Activated CD8-positive, alpha-beta memory T cell treated with anti-CD3 and anti-CD28 coated beads for 1 hour (primary cell): ENCODE measurements at regions not wholly inside any gene's neighbourhood (a gene's known extent, or its start where the extent isn't known, plus 50 kb on each side); places are given as distances from the start of the nearest gene placed in this dataset.

Experiments
- DNase-seq, 2 donors: peaks; one replicate each; pipeline ENCODE4 v3.0.0-alpha.2; 2020; ENCODE audit warnings: low read depth in 1 of 2; ENCODE audit errors: extremely low read depth in 1 of 2

DNA sequence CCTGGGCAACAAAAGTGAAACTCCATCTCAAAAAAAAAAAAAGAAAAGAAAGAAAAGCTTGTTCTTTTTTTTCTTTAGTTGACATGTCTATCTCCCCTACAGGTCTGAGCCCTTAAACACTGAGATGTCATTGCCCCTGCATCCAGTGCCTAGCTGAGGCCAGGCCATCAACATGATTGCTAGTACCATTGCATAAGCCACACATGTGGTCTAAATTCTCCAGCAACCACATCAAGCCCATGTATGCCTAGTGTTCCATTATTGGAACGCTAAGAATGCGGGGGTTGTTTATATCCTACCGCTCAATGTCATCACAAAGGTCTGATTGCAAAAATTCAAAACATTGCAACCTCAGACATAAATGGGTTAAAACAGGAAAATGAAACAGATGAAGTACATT is 62.7 kb downstream of the NPTX2 start:
- DNase-seq = no peak

DNA sequence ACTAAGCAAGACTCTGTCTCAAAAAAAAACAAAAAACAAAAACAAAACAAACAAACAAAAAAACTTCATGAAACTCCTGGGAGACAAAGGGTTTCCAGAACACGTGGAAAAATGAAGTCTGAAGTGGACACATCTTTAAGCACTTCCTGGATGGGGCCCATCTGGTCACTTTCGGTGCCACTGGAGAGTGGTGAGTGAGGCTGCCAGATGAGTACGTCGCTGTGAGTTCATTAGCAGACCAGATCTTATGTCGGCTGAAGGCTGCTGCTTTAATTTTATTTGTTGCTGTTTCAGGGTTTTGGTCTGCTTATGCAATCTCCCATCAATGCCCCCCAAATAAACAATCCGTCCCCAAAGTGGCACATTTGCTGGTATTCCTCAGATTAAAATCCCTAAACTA is 64.4 kb downstream of the NPTX2 start:
- DNase-seq = no peak

DNA sequence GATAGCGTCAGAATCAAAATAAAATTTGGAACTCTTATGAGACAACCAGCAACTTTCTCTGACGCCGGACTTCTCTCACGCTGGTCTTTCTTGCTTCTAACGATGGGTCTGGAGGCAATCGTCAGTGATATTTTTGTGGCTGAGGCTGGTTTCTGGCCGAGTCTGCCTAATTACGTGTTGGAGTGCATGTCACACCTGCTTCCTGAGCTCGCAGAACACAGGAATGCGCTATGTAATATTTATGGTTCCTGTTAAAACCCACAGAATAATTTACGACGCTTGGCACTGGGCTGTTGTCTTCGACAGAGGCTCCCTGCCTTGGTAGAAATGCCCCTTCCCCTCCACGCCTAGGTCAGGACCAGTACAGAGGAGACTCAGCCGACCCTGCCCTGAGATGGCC is 64.9 kb downstream of the NPTX2 start:
- DNase-seq = no peak

DNA sequence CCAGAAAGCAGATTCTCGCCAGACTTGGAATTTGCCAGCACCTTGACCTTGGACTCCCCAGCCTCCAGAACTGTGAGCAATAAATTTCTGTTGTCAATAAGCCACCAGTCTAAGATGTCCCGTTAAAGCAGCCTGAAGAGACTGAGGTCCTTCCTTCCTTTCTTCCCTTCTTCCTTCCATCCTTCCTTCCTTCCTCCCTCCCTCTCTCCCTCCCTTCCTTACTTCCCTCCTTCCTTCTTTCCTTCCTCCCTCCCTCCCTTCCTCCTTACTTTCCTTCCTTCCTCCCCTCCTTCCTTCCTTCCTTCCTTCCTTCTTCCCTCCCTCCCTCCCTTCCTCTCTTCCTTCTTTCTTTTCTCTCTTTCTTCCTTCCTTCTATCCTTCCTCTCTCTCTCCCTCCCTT is 66.4 kb downstream of the NPTX2 start:
- DNase-seq = no peak

DNA sequence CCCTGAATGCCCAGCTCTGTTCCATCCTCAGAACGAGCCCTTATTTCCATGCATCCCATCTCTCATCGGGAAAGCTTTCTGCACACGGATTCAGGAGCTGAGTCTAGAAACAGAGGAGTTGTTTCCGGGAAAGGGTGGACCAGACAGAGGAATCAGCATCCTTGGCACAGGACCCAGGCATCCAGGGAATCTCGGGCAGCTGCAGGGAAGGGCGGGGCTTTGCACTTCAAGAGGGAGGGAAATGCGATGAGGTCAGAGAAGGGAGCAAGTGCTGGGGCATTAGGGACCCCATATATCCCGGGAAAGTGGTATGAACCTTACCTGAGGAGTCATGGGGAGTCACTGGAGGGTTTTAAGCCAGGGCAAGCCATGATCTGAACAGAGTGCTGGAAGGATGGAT is 68.5 kb downstream of the NPTX2 start:
- no peak for DNase-seq

DNA sequence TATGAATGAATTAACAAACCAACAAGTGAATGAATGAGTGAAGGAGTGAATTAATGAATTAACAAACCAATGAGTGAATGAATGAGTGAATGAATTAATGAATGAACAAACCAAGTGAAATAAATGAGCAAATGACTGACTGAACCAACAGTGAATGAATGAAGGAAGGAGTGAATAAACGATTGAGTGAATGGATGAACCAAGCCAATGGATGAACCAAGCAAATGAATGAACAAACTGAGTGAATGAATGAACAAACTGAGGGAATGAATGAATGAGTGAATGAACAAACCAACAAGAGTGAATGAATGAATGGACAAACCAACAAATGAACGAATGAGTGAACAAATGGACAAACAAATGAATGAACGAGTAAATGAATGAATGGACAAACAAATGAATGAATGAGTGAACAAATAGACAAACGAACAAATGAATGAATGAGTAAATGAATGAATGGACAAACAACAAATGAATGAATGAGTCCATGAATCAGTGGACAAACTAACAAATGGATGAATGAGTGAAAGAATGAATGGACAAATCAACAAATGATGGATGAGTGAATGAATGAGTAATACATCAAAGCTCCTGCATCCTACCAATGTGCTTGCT is 69.5 kb downstream of the NPTX2 start:
- no peak for DNase-seq

DNA sequence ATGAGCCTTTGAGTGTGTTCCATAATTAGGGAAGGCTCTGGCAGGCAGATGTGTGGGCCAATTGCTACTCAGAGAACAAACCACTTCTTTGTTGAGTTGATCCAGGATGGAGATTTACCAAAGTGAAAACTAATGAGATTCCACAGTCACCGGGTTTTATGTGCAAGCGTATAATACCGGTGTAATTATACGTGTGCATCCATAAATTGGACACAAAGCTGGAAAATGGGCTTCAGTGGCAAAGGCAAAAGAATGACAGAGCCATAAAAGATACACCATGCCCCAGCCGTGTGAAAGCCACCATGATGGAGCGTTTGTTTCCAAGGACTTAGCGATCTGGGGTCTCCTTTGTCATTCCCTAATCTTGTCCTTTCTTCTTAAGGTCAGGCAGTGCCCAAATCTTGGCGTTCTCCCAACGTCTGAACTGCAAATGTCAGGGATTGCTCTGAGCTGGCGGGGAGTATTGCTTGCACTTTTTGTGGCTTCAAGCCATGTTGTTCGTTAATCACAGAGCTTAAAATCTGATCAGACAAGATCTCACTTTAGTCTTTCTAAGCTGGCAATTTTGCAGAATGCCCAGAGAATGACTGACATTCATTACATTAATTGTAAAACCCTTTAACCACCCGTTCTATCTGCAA is 70.1 kb downstream of the NPTX2 start:
- DNase-seq = no peak

DNA sequence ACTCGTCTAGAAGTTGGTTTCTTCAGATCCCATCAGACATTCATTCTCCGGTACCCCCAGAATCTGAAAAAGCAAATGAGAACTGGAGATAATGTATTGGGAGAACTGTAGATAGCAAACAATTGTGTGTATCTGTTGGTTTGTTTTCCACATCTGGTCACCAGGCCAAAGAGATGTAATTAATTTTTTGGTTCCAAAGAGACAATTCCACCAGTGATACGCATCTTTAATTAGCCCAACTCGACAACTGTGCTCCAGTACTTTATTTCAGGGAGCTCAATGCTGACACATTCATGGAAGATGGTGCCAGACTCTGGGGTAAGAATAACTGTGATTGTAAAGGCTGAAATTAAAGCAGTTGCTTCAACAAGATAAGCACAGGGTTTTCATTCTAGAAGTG is 74.5 kb downstream of the NPTX2 start:
- DNase-seq = no peak

DNA sequence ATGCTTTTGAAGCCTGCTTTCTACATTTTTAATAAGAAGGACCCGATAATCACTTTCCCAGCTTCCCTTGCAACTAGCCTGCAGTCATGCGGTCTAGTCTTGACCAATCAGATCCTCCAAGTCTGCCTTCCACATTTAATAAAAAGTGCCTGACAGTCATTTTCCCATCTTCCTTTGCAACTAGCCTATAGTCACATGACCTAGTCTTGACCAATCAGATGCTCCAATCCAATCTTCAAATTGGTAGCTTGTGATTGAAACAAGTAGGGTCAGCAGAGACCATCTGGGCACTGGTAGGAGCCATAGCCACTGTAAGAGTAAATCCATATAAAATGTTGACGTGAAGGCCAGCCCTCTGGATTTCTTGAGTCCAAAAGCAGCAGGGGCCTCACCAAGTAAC is 80.0 kb downstream of the NPTX2 start:
- DNase-seq = no peak

DNA sequence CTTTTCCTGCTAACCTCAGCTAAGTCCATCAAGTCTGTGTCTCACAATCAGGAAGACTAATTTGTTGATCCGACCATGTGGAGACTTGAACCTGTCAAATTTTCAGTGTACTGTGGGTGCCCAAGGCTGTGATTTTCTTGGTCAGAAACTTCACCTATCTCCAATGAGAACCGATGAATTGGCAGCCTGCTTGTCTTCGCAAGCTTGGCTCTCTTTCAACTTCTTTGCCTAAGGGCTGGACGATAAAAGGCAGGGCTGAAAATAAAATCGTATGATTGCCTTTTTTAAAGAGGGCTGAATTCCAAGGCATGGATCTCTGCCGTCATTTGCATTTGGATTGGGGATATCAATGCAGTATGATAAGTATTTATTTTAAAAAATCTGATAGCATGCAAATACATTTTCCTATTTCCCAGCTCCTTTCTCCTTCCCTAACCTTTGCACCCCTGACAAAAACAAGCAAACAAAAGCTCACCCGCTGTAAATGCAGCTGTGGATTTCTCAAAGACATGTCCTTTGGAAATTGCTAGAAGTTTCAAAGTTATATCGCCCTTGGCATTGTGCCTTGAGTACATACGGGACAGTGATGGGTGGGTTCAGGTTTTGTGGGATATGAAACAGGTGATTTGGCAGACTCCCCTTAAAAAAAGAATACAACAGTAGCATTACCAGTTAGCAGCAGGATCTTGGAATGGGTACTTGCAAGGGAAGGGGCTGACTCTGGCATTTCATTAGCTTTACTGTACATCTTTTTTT is 80.6 kb downstream of the NPTX2 start:
- DNase-seq = no peak

DNA sequence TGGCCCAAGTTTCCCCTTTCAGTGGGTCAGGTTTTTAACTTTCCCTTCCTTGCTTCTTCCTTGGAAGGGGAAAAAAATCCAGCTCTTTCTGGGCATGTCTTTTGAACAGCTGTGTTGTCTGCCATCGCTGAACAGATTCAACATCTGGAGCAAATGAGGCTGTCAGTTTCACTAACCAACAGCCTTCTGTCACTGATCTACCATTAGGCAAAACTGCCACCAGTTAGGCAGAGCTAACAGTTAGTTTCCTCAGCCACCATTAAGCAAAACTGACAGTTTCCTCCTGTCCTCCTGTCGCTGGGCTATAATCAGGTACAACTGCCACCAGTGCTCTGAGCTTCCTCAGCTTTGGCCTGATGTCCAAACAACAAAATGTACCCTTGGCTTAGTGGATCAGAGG is 81.9 kb downstream of the NPTX2 start:
- DNase-seq = no peak

DNA sequence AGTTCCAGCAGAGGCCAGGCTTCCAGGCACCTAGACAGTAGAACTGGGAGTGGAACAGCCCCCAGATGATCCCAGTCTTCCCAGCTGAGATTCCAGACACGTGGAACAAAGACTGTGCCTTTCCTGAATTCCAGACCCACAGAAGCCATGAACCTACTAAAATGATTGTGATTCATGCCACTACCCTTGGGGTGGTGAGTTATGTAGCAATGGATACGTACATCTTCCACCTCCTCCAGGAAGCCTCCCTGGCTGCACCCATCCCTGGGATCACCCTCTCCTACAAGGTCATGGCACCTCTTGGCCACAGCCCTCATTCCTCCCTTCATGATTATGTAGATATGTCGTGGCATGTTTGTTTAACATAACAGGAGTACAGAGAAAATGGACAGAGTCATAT is 83.4 kb downstream of the NPTX2 start:
- no peak for DNase-seq

DNA sequence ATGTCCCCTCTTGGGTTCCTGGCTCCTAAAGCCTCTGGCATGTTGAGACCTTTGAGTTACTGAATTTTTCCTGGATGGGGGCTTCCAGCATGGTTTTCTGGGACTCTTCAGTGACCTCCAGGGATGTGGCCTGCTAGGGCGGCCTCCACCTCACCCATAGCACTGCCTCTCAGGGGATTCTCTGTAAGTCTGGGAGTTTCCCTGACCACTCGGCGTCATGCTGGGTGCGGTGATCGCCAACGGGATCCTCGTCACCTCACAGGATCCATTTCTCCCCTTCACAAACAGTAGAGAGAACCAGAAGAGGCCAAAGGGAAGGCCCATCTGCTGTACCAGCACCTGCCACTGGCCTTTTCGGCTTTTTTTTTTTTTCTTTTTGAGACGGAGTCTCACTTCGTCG is 84.3 kb downstream of the NPTX2 start:
- no peak for DNase-seq

DNA sequence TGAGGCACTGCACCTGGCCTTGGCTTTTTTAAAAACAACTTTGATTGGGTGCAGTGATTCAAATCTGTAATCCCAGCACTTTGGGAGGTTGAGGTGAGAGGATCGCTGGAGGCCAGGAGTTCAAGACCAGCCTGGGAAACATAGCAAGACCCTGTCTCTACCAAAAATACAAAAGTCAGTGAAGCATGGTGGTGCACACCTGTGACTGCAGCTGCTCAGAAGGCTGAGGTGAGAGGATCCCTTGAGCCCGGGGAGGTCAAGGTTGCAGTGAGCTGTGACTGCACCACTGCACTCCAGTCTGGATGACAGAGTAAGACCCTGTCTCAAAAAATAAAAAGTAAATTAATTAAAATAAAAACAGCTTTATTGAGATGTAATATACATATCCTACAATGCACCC is 84.9 kb downstream of the NPTX2 start:
- no peak for DNase-seq

DNA sequence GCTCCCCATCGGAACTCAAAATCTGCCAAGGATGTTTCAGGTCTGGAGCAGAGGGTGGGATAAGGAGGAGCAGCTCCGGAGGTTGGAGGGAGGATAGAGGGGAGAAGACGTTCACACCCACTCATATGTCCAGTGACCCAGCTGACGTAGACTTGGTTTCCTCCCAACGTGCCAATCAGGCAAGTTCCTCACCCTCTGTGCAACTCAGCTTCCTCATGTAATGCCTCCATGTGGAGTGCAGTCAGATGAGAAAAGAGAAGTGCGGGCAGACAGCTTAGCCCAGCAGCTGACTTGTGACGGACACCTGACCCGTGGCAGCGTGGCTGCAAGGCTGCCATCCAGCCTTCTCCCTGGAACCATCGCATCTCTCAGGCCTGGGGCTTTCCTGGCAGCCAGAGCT is 86.8 kb downstream of the NPTX2 start:
- DNase-seq = no peak

DNA sequence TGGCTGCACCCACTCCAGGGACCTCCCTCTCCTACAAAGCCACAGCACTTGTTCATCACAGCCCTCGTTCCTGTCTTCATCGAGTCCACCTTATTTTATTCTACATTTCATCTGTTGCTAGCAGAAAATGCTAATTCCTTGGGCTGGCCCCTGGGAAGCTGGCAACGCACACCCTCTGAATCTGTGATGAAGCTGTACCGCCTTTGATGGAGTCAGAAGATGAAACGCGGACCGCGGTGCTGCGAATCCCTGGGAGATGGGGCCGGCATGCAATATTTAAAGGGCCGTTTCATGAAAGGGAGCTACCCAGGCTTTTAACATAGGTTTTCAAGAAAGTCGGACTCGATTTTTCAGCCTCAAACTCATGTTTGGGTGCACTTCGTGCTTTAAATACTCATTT is 88.5 kb downstream of the NPTX2 start:
- DNase-seq = no peak

DNA sequence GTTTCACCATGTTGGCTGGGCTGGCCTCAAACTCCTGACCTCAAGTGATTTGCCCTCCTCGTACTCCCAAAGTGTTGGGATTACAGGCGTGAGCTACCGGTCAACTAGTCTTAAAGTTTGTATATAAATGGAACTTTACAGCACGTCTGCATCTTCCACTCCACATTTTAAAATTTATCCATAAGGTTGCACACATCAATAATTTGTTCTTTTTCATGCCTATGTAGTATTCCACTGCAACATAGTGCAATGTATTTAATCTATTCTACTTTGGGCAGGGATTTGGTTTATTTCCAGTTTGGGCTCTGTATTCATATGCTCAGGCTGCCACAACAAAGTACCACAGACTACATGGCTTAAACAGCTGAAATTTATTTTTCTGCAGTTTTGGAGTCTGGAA is 90.0 kb downstream of the NPTX2 start:
- no peak for DNase-seq

DNA sequence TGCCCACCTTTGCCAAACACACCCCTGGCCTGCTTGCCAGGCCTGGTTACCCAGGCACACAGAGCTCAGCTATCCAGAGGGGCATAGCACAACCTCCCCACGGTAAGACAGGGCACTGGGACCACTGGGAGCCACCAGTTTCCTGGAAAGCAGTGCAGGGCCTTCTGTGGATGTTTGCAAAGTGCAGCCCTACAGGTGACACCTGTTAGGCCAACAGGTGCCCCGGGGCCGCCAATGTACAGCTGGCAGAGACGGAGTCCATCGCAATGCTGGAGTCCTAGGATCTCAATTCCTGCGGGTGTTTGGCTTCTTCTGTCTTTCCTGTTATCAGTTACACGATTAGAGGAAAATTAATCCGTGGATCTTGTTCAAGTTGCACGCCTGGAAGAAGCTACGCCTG is 94.9 kb downstream of the NPTX2 start:
- no peak for DNase-seq

DNA sequence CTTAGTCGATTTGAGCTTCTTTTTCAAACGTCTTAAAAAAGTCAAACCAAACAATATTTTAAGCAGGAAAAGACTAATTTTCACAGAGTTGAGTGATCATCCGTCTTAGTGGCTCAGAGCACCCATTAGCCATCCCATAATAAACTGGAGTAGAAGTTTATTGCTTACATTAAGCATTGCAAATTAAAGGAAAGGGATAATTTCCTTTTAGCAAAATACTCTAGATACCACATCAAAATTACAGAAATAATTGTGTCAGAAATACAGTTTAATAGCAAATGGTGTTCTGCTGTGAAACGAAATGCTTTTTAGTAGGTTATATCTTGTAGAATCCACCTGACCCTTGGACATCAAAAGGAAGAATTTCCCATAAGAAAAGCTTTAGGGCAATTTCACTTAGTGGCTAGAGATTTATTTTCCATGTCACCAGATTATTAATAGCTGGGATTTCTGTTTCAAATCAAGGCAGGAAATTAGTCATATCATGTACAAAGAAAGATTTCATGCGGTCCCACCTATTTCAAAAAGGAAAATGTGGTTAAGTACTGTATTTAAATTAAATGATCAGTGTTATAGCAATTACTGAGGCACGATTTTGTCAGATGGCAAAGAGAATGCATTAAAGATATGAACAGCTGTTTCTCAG is 96.2 kb downstream of the NPTX2 start:
- no peak for DNase-seq

DNA sequence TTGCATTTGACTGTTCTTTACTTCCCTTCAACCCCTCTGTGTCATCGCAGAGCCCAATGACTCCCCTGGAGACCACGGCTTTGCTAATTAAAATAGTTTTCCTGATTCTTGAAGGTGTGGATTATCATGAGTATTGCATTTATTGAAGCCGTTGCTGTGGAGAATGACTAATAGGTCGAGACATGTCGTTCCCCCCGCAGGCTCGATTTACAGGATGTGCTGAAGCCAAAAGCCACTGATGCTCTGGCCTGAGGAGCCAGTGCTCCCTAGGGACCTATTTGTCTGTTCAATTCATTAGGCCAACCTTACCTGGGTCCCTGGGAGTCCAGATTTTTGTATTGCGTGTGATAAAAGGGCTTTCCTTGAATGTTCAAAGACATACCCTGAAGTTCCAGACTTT is 102.3 kb downstream of the NPTX2 start:
- no peak for DNase-seq

DNA sequence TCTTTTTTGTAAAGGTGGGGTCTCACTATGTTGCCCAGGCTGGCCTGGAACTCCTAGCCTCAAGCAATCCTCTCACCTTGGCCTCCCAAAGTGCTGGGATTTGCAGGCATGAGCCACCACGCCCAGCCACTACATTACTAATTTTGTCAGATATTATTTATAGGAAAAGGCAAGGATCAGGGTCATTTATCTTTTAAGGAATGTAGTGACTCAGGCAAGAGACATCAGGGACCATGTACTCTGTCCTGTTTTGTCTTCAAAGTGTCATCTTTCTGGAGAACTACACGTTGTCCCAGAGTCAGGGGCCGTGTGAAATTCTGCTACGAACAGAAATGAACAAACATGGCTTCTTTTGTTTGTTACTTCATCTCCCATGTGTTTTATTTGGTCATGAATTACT is 105.3 kb downstream of the NPTX2 start:
- no peak for DNase-seq

DNA sequence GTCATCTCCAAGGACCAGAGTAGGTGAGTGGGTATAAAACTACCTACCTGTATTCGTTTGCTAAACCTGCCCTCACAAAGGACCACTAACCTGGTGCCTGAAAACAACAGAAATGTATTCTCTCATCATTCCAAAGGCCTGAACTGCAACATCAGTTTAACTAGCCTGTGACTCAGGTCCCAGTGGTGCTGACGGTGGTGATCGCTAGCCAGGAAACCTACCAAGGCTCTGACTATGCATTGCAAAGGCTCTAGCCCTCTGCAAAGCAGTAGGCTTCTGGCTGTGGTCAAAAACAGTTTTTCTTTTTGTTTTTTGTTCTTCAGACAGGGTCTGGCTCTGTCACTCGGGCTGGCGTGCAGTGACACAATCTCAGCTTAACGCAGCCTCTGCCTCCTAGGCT is 107.5 kb downstream of the NPTX2 start:
- DNase-seq = no peak
